NCI-H526 treated with DMSO at 0.1 percent for 48 hours (cell line): ENCODE measurements at regions not wholly inside any gene's neighbourhood (a gene's known extent, or its start where the extent isn't known, plus 50 kb on each side); places are given as distances from the start of the nearest gene placed in this dataset.
"Not testable (repeated sequence)": the region's sequence is repeated elsewhere in the genome, so short reads cannot be mapped to it uniquely, and the experiment has no call there.

Source experiments
- DNase-seq: peaks from one replicate; lab custom pipeline; 2025; lab: John Stamatoyannopoulos, UW

DNA sequence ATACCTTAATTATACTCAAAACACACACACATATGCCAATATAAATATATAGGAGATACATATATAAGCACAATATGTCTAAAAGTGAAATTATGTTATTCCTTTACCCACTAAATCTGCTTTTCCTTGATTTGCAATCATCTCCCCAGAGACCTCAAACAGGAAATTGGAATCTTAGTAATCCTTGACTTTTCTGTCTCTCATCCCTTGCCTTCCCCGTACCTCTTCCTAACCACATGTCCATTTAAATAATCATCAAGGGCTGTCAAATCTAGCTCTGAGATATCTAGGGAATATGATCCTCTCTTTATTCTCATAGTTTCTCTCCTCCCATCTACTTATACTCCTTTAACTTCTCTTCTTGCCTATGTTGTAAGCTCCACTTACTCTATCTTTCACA lies 336.6 kb downstream of the HGF start:
- no peak for DNase-seq

DNA sequence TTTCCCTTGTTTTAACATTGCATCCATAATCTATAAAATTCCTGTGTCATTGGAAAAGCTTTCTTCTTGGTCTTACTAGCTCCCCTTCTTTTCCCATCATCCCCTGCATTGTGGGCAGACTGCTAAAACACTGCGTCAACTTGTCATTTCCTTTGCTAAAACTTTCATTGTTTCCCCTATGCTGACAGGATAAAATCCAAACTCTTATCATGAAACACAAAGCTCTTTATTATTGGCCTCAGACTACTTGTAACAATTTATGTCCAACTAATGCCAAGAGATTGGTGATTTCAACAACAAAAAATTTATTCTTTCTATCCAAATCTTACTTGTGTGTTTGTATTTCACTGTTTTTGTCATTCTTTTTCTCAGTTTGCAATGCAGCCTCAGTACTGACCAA lies 339.1 kb downstream of the HGF start:
- no peak for DNase-seq

DNA sequence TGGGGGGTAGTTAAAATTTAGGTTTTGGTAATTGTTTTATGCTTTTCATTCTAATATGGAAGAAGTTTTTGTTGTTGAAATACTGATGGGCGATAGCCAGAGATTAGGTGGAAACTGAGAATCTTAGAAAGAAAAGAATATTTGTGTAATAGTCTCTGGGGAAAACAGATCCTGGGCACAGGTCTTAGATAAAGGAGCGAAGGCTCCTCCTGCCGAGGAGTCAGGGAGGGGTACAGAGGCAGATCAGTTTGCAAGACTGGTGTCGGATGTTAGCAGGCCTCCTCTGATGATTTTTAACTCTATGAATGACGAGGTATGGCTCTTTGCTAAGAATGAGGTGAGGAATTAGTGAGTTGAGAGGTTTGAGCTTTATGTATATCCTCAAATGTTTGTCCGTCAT lies 339.7 kb downstream of the HGF start:
- DNase-seq: no peak

DNA sequence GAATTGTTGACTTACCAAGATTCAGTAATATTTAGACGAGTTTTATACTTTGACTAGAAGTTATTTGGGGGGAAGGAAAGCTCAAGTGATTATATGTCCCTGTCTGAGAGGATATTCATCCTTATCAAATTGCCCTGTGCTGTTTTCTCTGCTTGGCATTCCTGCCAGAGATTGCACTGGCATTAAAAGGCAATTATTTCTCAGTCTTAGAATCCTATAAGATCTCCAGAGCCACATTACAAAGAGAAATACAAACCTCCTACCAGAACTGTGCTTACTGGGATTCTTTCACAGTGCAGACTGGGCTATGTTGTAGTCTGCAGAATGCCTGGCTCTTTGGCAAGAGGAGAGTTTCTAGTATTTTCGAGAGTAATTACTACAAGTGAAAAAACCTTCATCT lies 342.4 kb downstream of the HGF start:
- DNase-seq: no peak

DNA sequence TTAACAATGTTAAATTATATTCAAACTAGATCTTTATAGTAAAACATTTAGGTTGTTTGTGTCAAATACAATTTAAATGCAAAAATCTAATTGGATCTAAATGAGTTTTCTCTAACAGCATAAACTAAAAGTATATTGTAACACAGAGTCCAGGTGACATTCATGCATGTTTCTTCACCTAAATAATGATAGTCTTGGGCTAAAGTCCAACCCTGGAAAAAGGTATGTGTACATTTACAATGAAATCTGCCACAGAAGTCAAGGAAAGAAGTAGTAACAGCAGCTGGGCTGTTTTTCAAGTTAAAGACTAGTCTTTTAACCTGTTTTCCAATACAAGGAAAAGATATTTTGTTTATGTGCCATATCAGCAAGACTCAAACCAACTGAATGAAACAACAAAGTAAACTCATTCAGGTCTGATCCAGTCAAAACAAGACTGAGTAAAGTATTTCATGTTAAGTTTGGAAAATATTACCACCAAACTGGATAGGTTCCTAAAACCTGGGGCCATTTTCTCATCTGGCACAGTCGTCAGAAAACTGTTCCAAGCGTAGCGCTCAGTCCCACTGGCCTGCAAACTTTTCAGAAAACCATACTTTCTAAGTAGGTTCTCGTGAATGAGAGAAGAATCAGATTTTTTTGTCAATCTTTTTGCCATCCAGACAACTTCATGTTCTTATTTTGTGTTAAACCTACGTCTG lies 349.2 kb downstream of the HGF start:
- no peak for DNase-seq

DNA sequence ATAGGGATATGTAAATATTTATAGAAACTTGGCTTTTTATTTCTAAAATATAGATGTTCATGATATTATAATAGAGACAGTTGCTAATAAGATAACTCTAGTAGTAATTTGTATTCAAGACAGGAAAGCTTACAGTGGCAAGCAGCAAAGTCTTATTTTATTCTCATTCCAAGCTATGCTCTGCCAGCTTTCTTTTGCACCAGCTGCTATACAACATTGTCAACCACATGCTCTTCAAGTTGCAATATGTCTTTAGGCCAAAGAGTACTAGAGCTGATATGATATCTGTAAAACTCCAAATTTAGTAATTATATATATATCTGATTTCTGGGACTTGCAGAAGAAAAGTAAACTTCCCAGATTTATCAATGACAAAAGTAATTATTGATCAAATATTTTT lies 350.1 kb downstream of the HGF start:
- DNase-seq: no peak

DNA sequence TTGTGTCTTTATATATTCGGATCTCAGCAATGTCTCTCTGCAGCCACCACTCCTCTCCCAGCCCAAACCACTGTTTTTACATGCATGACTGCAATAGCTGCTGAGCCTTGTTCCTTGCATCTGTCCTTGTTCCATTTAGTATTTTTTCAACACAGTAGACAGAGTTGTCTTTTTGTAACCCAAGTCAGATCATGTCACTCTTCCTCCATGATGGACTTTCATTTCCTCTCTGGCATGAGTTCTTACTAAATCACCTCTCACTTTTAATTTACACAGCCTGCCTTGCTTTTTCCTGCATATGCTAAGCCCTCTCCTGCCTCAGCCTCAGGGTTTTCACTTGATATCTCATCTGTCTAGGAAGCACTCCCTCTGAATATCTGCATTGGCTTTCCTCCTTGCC lies 353.2 kb downstream of the HGF start:
- peak; percentile 63 for DNase-seq

DNA sequence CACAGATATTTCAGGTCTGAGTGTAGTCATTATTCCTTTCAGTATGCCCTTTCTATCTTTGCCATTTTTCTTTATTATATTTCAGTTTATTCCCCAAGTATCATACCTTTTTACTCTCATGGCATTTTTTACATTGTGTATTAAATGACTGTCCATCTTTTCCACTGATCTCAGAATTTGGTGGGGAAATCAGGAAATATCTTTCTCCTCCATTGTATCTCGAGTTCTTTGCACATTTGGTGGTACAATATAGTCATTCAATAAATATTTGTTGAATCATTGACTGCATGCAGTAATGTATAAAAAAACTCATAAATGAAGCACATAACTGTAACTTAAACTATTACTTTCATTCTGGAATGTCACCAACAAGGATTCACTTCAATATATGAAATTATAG lies 354.7 kb downstream of the HGF start:
- DNase-seq: no peak

DNA sequence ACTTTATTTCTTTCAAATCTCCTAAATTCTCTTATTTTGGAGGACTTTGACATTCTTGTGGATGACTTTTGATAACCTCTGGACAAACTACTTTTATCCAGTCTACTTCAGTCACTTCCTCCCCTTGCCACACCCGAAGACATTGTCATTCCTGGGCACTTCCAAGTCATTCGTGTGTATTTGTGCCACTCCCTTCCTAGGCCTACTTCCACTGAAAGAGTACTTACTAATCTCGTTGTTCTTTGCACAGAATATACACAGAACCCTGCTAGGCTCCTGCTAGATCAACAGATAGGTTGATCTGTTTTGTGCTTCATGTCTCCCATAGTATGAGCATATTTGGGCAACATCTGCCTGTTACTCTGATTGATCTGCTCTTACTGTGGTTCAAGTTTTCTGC lies 355.4 kb downstream of the HGF start:
- no peak for DNase-seq

DNA sequence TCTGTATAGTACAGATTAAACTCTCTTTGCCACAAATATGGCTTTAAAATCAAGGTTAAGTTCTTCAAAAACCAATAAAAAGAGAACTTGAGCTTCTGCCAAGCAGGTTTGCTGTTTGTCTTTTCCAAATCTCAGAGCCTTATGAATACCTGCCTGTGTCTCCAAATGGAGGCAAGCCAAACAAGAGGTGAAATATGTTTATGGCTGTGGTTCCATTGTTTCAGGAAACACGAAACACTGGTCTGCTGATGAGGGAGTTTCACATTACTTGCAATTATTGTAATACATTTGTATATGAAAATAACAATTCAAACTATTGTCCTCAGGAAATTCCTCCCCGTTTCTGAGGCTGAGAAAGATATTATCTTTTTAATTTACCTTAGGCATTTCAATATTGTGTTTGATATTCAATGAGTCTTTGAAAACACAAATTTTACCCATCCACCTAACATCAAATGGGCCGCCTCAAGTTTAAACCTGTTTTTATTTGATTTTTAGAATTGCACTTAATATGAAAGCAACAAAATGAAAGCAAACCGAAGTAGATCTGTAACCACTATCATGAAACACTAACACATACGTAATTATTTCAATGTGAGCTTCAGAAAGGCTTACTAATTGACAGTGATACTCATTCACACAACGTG lies 359.3 kb downstream of the HGF start:
- peak; percentile 86 for DNase-seq

DNA sequence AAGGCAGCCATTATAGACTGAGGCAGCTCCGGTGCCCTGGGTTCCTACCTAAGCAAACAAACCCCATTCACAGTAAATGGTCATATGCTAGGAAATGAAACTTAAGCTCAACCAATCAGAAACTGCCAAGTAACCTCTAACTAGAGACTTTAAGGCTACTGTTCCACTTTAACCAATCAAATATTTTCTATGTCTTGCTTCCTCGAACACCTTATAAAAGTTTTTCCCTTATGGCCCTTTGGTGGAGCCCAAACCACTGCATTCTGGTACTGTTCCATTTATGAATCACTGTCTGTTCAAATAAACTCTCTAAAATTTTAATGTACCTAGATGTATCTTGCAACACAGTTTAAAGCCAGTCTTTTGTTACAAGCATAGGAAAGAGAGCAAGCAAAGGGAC lies 361.1 kb downstream of the HGF start:
- no peak for DNase-seq

DNA sequence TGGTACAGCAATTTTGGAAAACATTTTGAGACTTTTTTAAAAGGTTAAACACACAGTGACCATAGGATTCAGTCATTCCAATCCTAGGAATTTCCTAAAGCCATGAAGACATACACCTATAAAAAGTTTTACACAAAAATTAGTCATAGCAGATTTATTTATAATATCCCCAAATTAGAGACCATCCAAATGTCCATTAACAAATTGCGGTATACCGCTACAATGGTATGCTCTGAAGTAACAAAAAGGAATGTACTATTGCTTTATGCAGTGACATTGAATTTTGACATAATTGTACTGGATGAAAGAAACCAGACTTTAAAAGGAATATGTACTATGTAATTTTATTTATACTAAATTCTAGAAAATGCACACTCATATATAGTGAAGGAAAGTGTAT lies 362.8 kb downstream of the HGF start:
- DNase-seq: no peak

DNA sequence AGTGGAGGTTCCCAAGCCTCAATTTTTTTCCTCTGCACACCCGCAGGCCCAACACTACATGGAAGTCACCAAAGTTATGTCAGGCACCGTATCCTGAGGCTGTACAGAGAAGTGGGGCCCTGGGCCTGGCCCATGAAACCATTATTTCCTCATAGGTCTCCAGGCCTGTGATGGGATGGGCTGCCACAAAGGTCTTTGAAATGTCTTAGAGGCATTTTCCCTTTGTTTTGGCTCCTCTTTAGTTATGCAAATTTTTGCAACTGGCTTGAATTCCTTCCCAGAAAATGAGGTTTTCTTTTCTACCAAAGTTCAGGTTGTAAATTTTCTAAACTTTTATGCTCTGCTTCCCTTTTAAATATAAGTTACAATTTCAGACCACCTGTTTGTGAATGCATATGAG lies 365.2 kb downstream of the HGF start:
- no peak for DNase-seq

DNA sequence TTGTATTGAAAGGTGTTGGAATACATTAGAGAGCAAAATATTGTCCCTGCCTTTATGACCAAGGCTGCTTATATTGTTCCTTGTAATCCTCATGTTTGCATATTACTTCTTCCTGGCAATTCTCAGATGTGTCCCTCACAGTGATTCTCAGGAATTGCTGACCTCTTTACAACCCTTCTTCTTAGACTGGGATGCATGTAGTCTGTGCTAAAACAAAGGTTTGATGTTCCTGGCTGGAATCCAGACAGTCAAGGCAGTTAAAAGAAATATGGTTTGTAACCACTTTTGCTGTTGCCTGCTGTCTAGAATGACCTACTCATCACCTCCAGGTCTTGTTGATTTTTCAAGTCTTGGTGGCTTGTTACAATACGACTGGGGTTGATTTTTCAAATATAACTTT lies 367.6 kb downstream of the HGF start:
- no peak for DNase-seq

DNA sequence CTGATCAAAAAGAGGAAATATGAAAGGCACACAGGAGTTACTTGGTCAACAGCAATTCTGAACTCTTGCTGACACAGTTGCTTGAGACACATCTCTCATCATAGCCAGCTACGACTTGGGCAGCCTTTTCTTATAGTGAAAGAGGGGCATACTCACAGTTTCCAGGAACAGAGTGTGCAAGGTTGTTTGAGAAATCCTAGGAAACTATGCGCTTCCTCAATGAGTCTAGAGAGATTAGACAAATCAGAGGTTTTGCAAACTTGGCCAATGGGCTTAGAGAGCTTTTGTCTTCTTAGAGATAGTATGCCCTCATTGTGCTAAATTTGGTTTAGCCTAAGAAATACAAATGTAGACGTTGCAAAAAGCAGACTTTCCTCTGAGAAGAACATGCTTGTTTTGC lies 370.4 kb downstream of the HGF start:
- no peak for DNase-seq

DNA sequence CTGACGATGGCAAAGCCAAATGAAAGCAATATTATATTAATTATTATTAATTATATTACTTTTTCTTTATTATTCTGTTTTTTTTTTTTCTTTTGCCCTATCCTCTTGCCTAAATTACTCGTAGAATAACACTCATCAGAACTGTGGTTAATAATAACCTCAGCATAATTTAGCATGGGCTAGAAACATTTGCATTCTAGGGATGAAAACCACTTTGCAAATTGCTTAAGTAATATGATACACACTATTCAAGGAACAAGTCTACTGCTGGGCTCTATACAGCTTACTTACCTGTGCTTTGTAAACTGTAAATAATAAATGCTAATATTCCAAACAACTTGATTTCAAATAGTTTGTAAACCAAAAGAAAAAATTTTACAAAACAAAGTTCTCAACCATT lies 375.8 kb downstream of the HGF start:
- DNase-seq: peak; percentile 87

DNA sequence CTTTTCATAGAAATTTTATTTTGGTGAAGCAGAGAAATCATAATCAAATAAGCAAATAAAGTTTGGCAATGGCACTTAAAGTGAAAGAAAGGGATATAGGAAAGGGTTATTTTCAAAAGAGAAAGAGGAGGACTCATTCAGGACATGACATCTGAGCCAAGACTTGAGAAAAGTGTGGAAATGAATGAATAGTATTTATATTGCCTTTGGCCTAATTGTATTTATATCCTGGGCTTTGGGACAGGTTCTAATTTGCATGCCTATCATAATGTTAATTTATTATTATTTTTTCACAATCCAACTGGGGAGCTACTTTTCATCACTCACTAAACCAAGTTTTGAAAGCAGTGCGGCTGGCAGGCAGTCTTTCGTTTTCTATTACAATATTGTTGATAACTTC lies 376.8 kb downstream of the HGF start:
- no peak for DNase-seq

DNA sequence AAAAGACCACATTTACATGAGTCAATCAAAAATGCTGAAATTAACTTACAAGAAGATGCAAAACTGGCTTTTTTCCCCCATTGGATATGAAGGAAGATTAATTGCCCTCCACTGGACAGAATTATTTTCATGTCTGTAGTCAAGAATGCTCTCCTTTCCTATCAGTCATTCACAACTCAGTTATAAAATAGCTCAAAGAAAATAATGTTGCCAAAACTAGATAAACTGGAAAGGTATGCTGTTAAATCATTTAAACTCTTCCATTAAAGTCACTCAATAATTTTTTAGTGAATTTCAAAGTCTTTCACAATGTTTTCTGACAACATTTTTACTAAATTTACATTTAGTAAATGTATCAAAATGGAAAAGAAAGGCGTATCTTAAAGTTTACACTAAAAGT lies 384.5 kb downstream of the HGF start:
- no peak for DNase-seq

DNA sequence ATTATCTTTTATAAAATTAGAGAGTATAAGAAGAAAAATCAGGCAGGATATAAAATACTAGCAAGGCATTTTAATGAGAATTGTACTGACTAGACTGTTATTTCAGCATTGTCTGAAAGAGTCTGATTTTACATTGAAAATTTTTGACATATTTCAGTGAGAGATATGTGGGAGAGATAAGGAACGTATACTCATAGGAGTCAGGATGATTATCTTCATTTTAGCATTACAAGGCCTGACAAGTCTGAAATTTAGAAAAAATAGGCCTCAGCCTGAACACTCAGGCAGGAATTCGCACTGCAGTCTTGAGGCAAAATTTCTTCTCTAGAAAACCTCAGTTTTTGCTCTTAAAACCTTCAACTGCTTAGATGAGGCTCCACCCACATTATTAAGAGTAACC lies 386.0 kb downstream of the HGF start:
- no peak for DNase-seq

DNA sequence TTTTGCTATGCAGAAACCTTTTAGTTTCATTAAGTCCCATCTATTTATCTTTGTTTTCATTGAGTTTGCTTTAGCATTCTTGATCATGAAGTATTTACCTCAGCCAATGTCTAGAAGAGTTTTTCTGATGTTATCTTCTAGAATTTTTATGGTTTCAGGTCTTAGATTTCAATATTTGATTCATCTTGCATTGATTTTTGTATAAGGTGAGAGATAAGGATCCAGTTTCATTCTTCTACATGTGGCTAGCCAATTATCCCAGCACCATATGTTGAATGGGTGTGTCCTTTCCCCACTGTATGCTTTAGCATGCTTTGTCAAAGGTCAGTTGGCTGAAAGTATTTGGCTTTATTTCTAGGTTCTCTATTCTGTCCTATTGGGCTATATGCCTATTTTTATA lies 395.2 kb downstream of the HGF start:
- not testable (repeated sequence) for DNase-seq

DNA sequence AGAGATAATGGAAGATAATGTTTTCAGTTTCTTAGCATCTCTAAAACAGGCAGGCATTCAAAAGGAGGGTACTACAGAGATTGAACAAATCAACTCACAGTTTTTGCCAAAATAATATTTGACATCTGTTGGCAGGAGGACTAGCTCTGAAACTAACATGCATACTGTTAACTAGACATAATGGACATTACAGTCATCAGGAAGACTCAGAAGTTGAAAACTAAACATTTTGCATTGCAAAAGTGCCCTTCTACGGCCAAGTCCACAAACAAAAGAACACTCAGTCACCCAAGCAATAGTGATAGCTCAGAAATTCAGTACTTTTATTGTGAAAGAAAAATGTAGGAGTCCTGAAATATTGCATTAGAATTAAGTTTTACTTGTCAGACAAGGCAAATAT lies 399.0 kb downstream of the HGF start:
- no peak for DNase-seq

DNA sequence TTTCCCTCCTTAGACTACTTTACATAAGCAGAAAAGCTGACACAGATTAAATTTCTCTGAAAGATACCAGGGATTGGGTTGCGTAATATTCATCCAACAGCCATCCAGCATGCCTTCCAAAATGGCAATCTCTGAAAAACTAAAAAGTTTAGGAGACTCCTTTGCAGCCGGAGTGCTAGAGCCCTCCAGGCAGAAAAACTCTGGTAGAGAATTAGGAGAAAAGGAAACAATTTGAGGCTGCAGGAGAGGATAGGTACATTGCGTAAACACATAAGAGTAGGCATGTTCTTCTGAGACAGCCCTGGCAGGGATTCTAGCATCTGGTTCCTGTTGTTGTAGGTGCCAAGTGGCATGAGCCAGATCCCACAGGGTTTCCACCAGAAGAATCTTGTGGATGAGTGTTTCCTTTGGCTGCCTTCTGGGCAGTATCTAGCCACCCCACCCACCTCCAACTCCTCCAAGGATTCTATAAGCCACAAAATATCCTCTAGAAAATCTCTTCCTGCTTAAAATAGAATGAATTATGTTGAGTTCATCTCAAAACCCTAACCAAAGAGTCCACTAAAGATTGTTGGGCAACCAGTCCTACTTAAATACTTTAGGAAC lies 402.4 kb downstream of the HGF start:
- no peak for DNase-seq

DNA sequence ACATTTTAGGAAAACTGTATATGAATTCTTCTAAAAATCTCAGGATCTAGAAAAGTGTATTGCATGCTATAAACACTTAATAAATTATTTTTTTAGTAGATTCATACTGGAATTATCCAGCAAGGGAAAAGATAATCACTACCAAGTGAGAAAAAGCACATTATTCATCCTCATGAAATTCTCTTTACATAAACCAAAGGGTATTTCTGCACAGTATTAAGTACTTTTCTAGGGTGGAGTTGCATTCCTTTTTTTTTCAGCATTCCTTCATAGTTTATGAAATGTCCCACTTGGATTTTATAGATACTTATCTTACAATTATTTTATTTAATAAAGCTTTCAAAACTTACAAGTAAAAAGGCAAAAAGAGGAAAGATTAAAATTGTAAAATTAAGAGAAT lies 403.3 kb downstream of the HGF start:
- no peak for DNase-seq

DNA sequence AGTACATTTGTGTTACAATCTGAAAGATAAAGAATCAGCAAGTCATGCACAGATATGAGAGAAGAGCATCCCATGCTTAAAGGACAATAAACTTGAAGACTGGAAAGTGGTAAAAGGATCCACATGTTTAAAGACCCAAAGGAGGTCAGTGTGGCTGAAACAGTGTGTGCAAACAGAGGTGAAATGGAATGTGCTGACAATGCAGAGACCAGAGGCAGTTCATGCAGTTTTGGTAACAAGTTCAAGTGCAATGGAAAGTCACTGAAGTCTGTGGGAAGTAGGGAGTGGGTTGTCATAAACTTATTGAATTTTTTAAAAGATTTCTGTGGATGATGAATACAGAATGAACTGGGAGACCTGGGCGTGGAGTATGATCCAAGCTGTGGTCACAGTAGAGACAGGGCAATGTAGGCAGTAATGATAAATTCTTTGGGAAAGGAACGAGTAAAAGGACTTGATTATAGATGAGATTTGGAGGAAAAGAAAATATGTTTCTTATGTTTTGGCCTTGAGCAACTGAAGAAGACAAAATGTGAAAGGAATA lies 408.0 kb downstream of the HGF start:
- DNase-seq: no peak
